Naive thymus-derived CD4-positive, alpha-beta T cell (primary cell): ENCODE measurements at regions not wholly inside any gene's neighbourhood (a gene's known extent, or its start where the extent isn't known, plus 50 kb on each side); places are given as distances from the start of the nearest gene placed in this dataset.
"Not testable (repeated sequence)": the region's sequence is repeated elsewhere in the genome, so short reads cannot be mapped to it uniquely, and the experiment has no call there.

Experiments used
- ATAC-seq: fragments of 150-1000 bp; cut with Tn5 transposase; 2 replicates; pipeline ENCODE4 v1.10.0; 2021; ENCODE audit warnings: mild to moderate bottlenecking, moderate library complexity
- CTCF ChIA-PET: fragments of 350-600 bp; sonication (Branson Sonifier 250); formaldehyde crosslinking; loops from one replicate; lab custom pipeline; 2021; ENCODE audit warnings: antibody characterized with exemption; lab: Charles Lee
- POLR2A ChIA-PET: fragments of 350-600 bp; sonication (Branson Sonifier 250); formaldehyde crosslinking; loops from one replicate; lab custom pipeline; 2021; ENCODE audit warnings: antibody characterized with exemption, inconsistent platforms; lab: Charles Lee
- DNase-seq, 9 donors: peaks; one replicate each; pipeline versions ENCODE4 v3.0.0 to v3.0.0-alpha.2; 2020 to 2022; ENCODE audit warnings: mixed read lengths in 1 of 9
- H3K27ac ChIP-seq: one replicate; pipeline ENCODE4 v1.7.0; 2013; ENCODE audit warnings: mild to moderate bottlenecking, low read depth, low read length, moderate library complexity
- H3K27me3 ChIP-seq, 2 donors: one replicate each; pipeline ENCODE4 v1.7.0; 2013; ENCODE audit warnings: low read length in 2 of 2, mild to moderate bottlenecking in 2 of 2, moderate library complexity in 2 of 2; ENCODE audit not compliant: control insufficient read depth in 2 of 2, insufficient read depth in 2 of 2
- H3K36me3 ChIP-seq, 3 experiments: 1 replicate in 2 of 3; 2 replicates in 1 of 3; pipeline ENCODE4 v1.7.0; 2013; ENCODE audit warnings: low read length in 3 of 3, mild to moderate bottlenecking in 3 of 3, moderate library complexity in 1 of 3; ENCODE audit not compliant: insufficient read depth in 3 of 3, control insufficient read depth in 2 of 3
- H3K4me1 ChIP-seq, 2 donors: one replicate each; pipeline ENCODE4 v1.7.0; 2013; ENCODE audit warnings: low read length in 2 of 2, mild to moderate bottlenecking in 2 of 2, moderate library complexity in 1 of 2; ENCODE audit not compliant: control insufficient read depth in 2 of 2, insufficient read depth in 2 of 2
- H3K4me3 ChIP-seq: 2 replicates; pipeline ENCODE4 v1.7.0; 2013; ENCODE audit warnings: mild to moderate bottlenecking, low read length
- H3K9me3 ChIP-seq, 3 experiments: 1 replicate in 2 of 3; 2 replicates in 1 of 3; pipeline ENCODE4 v1.7.0; 2013; ENCODE audit warnings: low read length in 3 of 3; ENCODE audit not compliant: control insufficient read depth in 2 of 3
- H3K27ac Mint-ChIP-seq, 9 donors: one replicate each; pipeline ENCODE4 v1.8.0; 2020 to 2022; ENCODE audit warnings: mixed read lengths in 9 of 9, mild to moderate bottlenecking in 8 of 9, moderate library complexity in 5 of 9, inconsistent platforms in 2 of 9
- H3K27me3 Mint-ChIP-seq, 5 donors: one replicate each; pipeline ENCODE4 v1.8.0; 2021 to 2022; ENCODE audit warnings: mixed read lengths in 5 of 5, mild to moderate bottlenecking in 1 of 5
- H3K36me3 Mint-ChIP-seq, 5 donors: one replicate each; pipeline ENCODE4 v1.8.0; 2020 to 2022; ENCODE audit warnings: mixed read lengths in 5 of 5, mild to moderate bottlenecking in 3 of 5, inconsistent platforms in 1 of 5
- H3K4me1 Mint-ChIP-seq, 7 donors: one replicate each; pipeline ENCODE4 v1.8.0; 2020 to 2022; ENCODE audit warnings: mixed read lengths in 7 of 7, mild to moderate bottlenecking in 3 of 7, inconsistent platforms in 1 of 7
- H3K4me3 Mint-ChIP-seq, 10 donors: one replicate each; pipeline ENCODE4 v1.8.0; 2020 to 2022; ENCODE audit warnings: mild to moderate bottlenecking in 10 of 10, mixed read lengths in 10 of 10, moderate library complexity in 6 of 10, inconsistent platforms in 2 of 10
- H3K9me3 Mint-ChIP-seq, 11 donors: one replicate each; pipeline ENCODE4 v1.8.0; 2020 to 2022; ENCODE audit warnings: mixed read lengths in 11 of 11, mild to moderate bottlenecking in 4 of 11, inconsistent platforms in 1 of 11, moderate library complexity in 1 of 11
- intact Hi-C, 2 donors: fragments of 100-400 bp; cut with micrococcal nuclease; formaldehyde crosslinking; loops; one replicate each; pipeline ENCODE4 v1.15.1; 2023

DNA sequence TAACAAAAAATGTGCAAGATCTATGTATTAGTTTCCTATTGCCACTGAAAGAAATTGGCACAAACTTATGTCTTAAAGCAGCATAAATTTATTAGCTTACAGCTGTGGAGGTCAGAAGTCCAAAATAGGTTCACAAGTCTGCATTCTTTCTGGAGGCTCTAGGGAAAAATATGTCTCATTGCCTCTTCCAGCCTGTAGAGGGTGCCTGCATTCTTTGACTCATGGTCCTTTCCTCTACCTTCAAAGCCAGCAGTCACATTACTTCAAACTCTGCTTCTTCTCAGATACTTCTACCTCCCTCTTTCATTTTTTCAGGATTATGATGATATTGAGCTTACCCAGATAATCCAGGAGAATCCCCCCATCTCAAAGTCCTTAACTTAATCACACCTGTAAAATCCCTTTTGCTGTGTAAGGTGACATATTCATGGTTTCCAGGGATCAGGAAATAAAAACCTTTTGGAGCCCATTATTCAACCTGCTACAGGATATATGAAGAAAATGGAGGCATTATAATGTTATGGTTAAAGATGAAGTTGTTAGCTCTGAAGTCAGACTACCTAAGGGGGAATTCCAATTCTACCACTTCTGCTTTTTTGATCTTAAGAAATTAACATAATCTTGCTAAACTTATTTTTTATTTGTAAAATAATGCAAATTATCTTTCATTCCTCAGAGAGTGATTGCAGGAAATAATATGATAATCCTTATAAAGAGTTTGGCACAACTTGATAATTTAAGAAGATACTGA lies 686.2 kb downstream of the PRIM2 start:
- ATAC-seq, H3K4me3 Mint-ChIP-seq, H3K4me1 ChIP-seq, H3K9me3 ChIP-seq, H3K4me1 Mint-ChIP-seq, intact Hi-C loops, H3K36me3 Mint-ChIP-seq, H3K36me3 ChIP-seq, CTCF ChIA-PET, H3K4me3 ChIP-seq, DNase-seq, POLR2A ChIA-PET, H3K27ac ChIP-seq, H3K27me3 ChIP-seq, H3K27ac Mint-ChIP-seq: not testable (repeated sequence)
- Mint-ChIP-seq H3K27me3 (peaks cover 0 to 31% (median 14%) of the 10 kb centered on the region in 5 donors), H3K9me3 (peaks cover 2 to 35% (median 12%) of the 10 kb centered on the region in 11 donors)

DNA sequence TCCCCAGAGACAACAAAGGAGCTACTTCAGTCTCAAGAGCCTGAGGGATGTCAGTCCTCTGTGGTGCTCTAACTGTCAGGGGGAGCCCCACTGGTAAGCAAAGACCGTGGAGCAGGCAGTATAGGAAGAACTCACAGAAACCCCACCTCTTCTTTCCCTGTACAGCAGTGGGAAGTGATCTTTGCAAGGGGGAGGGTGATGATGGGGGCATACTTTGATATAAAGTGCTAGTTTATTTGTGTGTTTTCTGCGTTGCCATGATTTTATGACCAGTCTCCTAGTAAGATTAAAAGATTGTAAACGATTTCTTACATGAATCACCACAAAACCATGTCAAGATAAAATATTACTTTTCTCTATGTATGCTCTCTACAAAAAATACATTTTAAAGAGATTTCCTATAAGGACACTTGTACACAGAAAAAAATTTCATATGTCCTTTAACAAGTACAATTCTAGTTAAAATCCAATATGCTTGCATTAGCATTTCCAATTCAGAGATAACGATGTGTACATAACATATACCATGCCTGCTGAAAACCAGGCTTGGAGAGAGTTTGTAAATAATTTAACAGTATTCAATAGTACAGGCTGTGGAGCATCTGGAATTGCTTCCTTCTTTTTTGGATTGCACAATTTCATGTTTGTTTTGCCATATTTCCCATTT lies 690.0 kb downstream of the PRIM2 start:
- H3K4me1 Mint-ChIP-seq, ATAC-seq, POLR2A ChIA-PET, H3K9me3 ChIP-seq, intact Hi-C loops, H3K4me3 Mint-ChIP-seq, H3K27ac ChIP-seq, H3K36me3 ChIP-seq, DNase-seq, H3K4me1 ChIP-seq, H3K4me3 ChIP-seq, CTCF ChIA-PET, H3K27me3 Mint-ChIP-seq, H3K27ac Mint-ChIP-seq, H3K36me3 Mint-ChIP-seq, H3K27me3 ChIP-seq: not testable (repeated sequence)
- H3K9me3 Mint-ChIP-seq = peaks cover 0 to 35% (median 10%) of the 10 kb centered on the region in 11 donors

DNA sequence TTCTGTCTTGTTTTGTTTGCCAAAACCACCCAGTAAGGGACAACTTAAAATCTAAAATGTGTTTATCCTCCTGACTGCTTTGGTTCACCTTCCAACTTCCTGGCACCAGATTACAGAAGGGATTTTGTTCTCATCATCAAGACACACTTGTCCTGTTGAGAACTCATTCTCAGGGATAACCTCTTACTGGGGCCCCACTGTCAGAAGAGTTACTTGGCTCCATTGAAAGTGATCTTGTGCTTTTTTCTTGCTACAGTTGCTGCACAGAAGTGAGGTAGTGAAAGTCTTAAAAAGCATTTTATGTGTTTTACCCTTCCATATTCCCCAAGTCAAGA lies 690.5 kb downstream of the PRIM2 start:
- H3K27ac Mint-ChIP-seq, H3K4me3 ChIP-seq, ATAC-seq, CTCF ChIA-PET, H3K4me1 Mint-ChIP-seq, H3K36me3 Mint-ChIP-seq, H3K27ac ChIP-seq, H3K27me3 ChIP-seq, H3K9me3 ChIP-seq, H3K27me3 Mint-ChIP-seq, H3K4me1 ChIP-seq, POLR2A ChIA-PET, H3K36me3 ChIP-seq, H3K4me3 Mint-ChIP-seq, intact Hi-C loops, DNase-seq: not testable (repeated sequence)
- H3K9me3 Mint-ChIP-seq = peaks cover 0 to 33% (median 9%) of the 10 kb centered on the region in 11 donors

DNA sequence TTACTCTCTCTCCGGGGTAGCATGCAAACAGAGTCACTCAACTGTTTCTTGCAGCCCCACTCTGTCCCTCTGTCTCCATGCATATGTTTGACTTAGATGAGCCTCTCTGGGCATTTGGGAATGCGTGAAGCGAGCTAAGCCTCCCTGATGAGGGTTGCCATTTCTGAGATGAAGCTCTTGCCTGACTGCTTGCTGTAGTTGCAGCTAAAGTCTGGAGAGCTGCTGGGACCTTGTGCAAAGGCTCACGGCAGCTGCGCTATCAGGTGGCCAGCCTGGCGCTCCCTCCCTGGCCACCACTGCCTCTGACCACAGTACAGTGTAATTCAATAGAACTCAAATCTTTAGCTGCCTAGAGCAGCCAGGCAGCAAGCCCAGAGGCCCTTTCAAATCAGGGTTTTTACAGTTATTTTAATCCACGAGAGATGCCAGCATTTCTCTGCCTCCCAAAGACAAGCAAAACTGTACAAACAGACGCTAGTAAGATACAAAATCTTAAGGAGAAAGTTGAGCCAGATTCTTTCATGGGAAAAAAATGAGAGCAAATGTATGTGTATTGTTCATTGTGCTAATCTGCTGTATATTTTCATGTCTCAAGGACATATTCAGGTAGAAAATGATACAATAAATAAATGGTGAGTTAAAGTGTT lies 694.6 kb downstream of the PRIM2 start:
- H3K27ac ChIP-seq, POLR2A ChIA-PET, H3K36me3 ChIP-seq, H3K4me3 Mint-ChIP-seq, H3K9me3 ChIP-seq, H3K4me1 ChIP-seq, DNase-seq, H3K4me3 ChIP-seq, H3K36me3 Mint-ChIP-seq, H3K9me3 Mint-ChIP-seq, H3K27me3 ChIP-seq, CTCF ChIA-PET, intact Hi-C loops, H3K4me1 Mint-ChIP-seq, H3K27ac Mint-ChIP-seq, H3K27me3 Mint-ChIP-seq, ATAC-seq: not testable (repeated sequence)

DNA sequence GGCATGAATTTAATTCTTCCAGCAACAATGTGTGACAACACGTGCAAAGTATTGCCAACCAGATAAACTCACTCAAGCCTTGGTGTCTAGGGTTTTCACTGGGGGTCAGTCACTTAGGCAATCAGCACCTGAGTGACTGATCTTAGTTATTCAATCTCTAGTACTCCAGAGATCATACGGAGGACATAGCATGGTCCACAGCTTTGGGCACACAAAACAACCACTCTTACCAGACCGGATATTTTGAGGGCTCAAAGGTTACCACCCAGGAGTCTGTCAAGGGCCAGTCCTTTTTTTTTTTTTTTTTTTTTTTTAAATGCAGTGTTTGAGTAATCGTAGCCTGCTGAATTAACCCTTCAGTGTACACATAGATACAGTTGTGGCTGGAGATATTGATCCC lies 699.2 kb downstream of the PRIM2 start:
- H3K27me3 Mint-ChIP-seq, intact Hi-C loops, H3K36me3 ChIP-seq, H3K9me3 Mint-ChIP-seq, H3K4me3 ChIP-seq, H3K27me3 ChIP-seq, CTCF ChIA-PET, H3K27ac ChIP-seq, H3K4me3 Mint-ChIP-seq, H3K4me1 Mint-ChIP-seq, POLR2A ChIA-PET, ATAC-seq, H3K4me1 ChIP-seq, H3K36me3 Mint-ChIP-seq, DNase-seq, H3K9me3 ChIP-seq, H3K27ac Mint-ChIP-seq: not testable (repeated sequence)

DNA sequence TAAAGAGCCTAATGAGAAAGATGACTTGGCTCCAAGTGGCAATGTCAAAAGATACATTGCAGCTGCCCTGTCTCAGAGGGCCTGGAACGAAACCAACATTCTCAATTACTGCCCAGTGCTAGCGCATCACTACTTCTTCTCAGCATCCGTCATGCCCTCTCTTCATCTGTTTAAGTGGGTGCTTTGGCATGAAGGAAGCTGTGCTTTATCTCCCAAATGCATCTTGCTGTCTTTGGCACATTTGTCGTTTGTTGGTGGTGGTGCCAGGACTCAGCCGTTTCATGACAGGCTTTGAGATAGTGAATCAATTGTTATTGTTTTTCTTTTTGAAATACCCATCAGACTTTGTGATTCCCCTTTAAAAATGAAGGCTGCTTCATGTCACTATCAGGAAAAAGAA lies 710.8 kb downstream of the PRIM2 start:
- DNase-seq, H3K27ac ChIP-seq, POLR2A ChIA-PET, H3K4me3 ChIP-seq, H3K36me3 Mint-ChIP-seq, H3K4me3 Mint-ChIP-seq, H3K27me3 Mint-ChIP-seq, H3K4me1 Mint-ChIP-seq, CTCF ChIA-PET, H3K27ac Mint-ChIP-seq, H3K27me3 ChIP-seq, H3K4me1 ChIP-seq, H3K9me3 ChIP-seq, ATAC-seq, intact Hi-C loops, H3K36me3 ChIP-seq: not testable (repeated sequence)
- H3K9me3 Mint-ChIP-seq = peaks cover 0 to 14% (median under 1%) of the 10 kb centered on the region in 11 donors

DNA sequence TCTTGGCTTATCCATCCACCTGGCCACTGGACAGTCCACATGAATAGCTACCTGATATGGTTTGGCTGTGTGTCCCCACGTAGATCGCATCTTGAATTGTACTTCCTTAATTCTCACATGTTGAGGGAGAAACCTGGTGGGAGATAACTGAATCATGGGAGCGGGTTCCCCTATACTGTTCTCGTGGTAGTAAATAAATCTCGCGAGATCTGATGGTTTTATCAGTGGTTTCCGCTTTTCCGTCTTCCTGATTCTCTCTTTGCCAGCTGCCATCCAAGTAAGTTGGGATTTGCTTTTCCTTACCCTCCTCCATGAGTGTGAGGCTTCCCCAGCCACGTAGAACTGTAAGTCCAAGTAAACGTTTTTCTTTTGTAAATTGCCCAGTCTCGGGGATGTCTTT lies 720.8 kb downstream of the PRIM2 start:
- H3K27me3 Mint-ChIP-seq = peaks cover 0 to 11% (median 4%) of the 10 kb centered on the region in 5 donors
- H3K9me3 Mint-ChIP-seq, H3K36me3 Mint-ChIP-seq, POLR2A ChIA-PET, H3K4me1 ChIP-seq, H3K27me3 ChIP-seq, ATAC-seq, H3K9me3 ChIP-seq, H3K4me3 ChIP-seq, CTCF ChIA-PET, DNase-seq, intact Hi-C loops, H3K27ac Mint-ChIP-seq, H3K4me3 Mint-ChIP-seq, H3K36me3 ChIP-seq, H3K27ac ChIP-seq, H3K4me1 Mint-ChIP-seq: not testable (repeated sequence)
